ENCODE measurements at regions not wholly inside any gene's neighbourhood (a gene's known extent, or its start where the extent isn't known, plus 50 kb on each side); places are given as distances from the start of the nearest gene placed in this dataset.
"Not testable (repeated sequence)": the region's sequence is repeated elsewhere in the genome, so short reads cannot be mapped to it uniquely, and the experiment has no call there.

DNA sequence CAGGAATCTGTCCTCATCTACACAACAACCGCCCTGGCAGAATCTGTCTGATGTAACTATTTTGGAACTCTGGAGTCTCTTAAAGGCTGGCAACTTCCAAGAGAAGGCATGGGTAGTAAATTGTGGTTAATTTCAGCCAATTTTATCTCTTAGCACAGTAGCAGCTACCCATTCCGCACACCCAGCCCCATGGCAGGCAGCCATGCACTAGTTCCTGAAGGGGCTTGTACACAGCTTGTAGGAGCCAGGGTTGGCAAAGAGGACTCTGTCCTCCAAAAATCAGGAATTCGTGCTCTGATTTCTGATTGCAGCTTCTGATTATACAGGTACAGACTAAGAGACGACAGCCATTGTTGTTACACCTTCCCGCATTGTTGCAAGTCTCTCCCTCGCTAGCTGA, 155.9 kb downstream of the RNF144B start:
- no peak overlapping the region for H3K9ac ChIP-seq (ENCODE audit: low read length)
- no peaks in the 10 kb centered on the region for H3F3A ChIP-seq (ENCODE audit: insufficient read depth, low read length)
- 0 out of 2 replicates have a peak, but pooled peaks cover 3% of the 10 kb centered on the region for H3K9me3 ChIP-seq (ENCODE audit: low read length)
- no peaks in the 10 kb centered on the region for H3K79me2 ChIP-seq (ENCODE audit: insufficient read depth, low read length)
- no peaks in the 10 kb centered on the region for H3K36me3 ChIP-seq (ENCODE audit: insufficient read depth, low read length)
- no peak overlapping the region for H2AFZ ChIP-seq (ENCODE audit: low read length)
- no peak for TF ChIP-seq EZH2 (IDR thresholded peaks at IDR 0.05; ENCODE audit: borderline replicate concordance, low read length)
- TF ChIP-seq, protein P1, sequence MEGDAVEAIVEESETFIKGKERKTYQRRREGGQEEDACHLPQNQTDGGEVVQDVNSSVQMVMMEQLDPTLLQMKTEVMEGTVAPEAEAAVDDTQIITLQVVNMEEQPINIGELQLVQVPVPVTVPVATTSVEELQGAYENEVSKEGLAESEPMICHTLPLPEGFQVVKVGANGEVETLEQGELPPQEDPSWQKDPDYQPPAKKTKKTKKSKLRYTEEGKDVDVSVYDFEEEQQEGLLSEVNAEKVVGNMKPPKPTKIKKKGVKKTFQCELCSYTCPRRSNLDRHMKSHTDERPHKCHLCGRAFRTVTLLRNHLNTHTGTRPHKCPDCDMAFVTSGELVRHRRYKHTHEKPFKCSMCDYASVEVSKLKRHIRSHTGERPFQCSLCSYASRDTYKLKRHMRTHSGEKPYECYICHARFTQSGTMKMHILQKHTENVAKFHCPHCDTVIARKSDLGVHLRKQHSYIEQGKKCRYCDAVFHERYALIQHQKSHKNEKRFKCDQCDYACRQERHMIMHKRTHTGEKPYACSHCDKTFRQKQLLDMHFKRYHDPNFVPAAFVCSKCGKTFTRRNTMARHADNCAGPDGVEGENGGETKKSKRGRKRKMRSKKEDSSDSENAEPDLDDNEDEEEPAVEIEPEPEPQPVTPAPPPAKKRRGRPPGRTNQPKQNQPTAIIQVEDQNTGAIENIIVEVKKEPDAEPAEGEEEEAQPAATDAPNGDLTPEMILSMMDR (IDR thresholded peaks at IDR 0.05; ENCODE audit: low read length): no peak
- H4K20me1 ChIP-seq (ENCODE audit: insufficient read depth, low read length): no peaks in the 10 kb centered on the region
- H3K27ac ChIP-seq (ENCODE audit: low read depth, low read length, poor library complexity, severe bottlenecking): no peak overlapping the region
- H3K9me2 ChIP-seq (ENCODE audit: low read depth, low read length): no peaks in the 10 kb centered on the region
- no peaks in the 10 kb centered on the region for H3K27me3 ChIP-seq (ENCODE audit: insufficient read depth, low read length)
- no peaks in the 10 kb centered on the region for H3K4me1 ChIP-seq (ENCODE audit: insufficient read depth, low read length, severe bottlenecking)
- H3K4me3 ChIP-seq (ENCODE audit: low read depth, low read length, poor library complexity, severe bottlenecking): no peak overlapping the region
- no peak overlapping the region for H3K4me2 ChIP-seq (ENCODE audit: low read length)

DNA sequence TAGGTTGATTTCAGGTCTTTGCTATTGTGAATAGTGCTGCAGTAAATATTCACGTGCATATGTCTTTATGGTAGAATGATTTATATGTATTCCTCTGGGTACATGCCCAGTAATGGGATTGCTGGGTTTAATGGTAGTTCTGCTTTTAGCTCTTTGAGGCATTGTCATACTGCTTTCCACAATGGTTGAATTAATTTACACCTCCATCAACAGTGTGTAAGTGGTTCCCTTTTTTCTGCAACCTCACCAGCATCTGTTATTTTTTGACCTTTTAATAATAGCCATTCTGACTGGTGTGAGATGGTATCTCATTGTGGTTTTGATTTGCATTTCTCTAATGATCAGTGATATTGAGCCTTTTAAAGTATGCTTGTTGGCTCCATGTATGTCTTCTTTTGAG, 158.0 kb downstream of the RNF144B start:
- not testable (repeated sequence) for H4K20me1 ChIP-seq (ENCODE audit: insufficient read depth, low read length); H2AFZ ChIP-seq (ENCODE audit: low read length); H3K4me1 ChIP-seq (ENCODE audit: insufficient read depth, low read length, severe bottlenecking); H3K9ac ChIP-seq (ENCODE audit: low read length); H3K27ac ChIP-seq (ENCODE audit: low read depth, low read length, poor library complexity, severe bottlenecking); H3K79me2 ChIP-seq (ENCODE audit: insufficient read depth, low read length); H3K36me3 ChIP-seq (ENCODE audit: insufficient read depth, low read length); H3K4me3 ChIP-seq (ENCODE audit: low read depth, low read length, poor library complexity, severe bottlenecking); H3K9me3 ChIP-seq (ENCODE audit: low read length); H3K27me3 ChIP-seq (ENCODE audit: insufficient read depth, low read length); H3K9me2 ChIP-seq (ENCODE audit: low read depth, low read length); H3K4me2 ChIP-seq (ENCODE audit: low read length); H3F3A ChIP-seq (ENCODE audit: insufficient read depth, low read length)

DNA sequence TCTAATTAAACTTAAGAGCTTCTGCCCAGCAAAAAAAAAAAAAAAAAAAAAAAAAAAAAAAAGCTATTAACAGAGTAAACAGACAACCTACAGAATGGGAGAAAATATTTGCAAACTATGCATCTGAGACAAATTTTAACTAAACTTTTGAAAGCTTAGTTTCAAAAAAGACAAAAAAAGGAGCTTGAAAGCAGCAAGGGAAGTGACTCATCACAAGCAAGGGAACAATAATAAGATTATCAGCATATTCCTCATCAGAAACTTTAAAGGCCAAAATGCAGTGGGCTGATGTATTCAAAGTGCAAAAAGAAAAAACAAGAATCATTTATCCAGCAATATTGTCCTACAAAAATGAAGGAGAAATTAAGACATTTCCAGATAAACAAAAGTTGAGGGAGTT, 158.6 kb downstream of the RNF144B start:
- Histone ChIP-seq H3K9me3 (ENCODE audit: low read length) (0 out of 2 replicates have a peak, but pooled peaks cover 3% of the 10 kb centered on the region), H4K20me1 (ENCODE audit: insufficient read depth, low read length) (no peaks in the 10 kb centered on the region), H3F3A (ENCODE audit: insufficient read depth, low read length) (no peaks in the 10 kb centered on the region), H2AFZ (ENCODE audit: low read length) (no peak overlapping the region), H3K27me3 (ENCODE audit: insufficient read depth, low read length) (no peaks in the 10 kb centered on the region), H3K4me2 (ENCODE audit: low read length) (no peak overlapping the region), H3K27ac (ENCODE audit: low read depth, low read length, poor library complexity, severe bottlenecking) (no peak overlapping the region), H3K4me1 (ENCODE audit: insufficient read depth, low read length, severe bottlenecking) (no peaks in the 10 kb centered on the region), H3K4me3 (ENCODE audit: low read depth, low read length, poor library complexity, severe bottlenecking) (no peak overlapping the region), H3K9me2 (ENCODE audit: low read depth, low read length) (no peaks in the 10 kb centered on the region), H3K79me2 (ENCODE audit: insufficient read depth, low read length) (no peaks in the 10 kb centered on the region), H3K9ac (ENCODE audit: low read length) (no peak overlapping the region), H3K36me3 (ENCODE audit: insufficient read depth, low read length) (no peaks in the 10 kb centered on the region)
- TF ChIP-seq EZH2 (IDR thresholded peaks at IDR 0.05; ENCODE audit: borderline replicate concordance, low read length): no peak
- TF ChIP-seq, protein P1 (IDR thresholded peaks at IDR 0.05; ENCODE audit: low read length): no peak

DNA sequence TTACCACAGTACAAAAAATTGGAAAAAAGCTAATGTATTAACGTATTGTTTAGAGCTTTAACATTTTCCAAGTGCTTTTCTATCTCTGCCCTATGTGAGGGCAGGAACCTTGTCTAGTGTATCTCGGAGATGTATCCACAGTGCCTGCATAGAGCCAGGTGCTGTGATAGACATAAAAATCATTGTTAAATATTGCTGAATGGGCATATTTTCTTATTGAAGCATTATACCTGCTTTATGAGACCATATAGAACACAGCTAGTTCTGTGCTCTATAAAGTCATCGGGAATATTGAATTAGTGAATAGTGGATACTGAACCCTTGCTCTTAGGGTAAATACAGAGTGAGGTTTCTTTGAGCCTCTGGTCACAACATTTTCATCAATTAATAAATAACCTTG, 163.0 kb downstream of the RNF144B start:
- no peaks in the 10 kb centered on the region for H3K36me3 ChIP-seq (ENCODE audit: insufficient read depth, low read length)
- no peak overlapping the region for H3K4me2 ChIP-seq (ENCODE audit: low read length)
- 0 out of 2 replicates have a peak, but pooled peaks cover 3% of the 10 kb centered on the region for H3K9me3 ChIP-seq (ENCODE audit: low read length)
- H2AFZ ChIP-seq (ENCODE audit: low read length): no peak overlapping the region
- no peaks in the 10 kb centered on the region for H4K20me1 ChIP-seq (ENCODE audit: insufficient read depth, low read length)
- no peak overlapping the region for H3K4me3 ChIP-seq (ENCODE audit: low read depth, low read length, poor library complexity, severe bottlenecking)
- no peak for TF ChIP-seq EZH2 (IDR thresholded peaks at IDR 0.05; ENCODE audit: borderline replicate concordance, low read length)
- TF ChIP-seq, protein P1 (IDR thresholded peaks at IDR 0.05; ENCODE audit: low read length): no peak
- no peak overlapping the region for H3K9ac ChIP-seq (ENCODE audit: low read length)
- no peaks in the 10 kb centered on the region for H3K79me2 ChIP-seq (ENCODE audit: insufficient read depth, low read length)
- H3K27me3 ChIP-seq (ENCODE audit: insufficient read depth, low read length): no peaks in the 10 kb centered on the region
- H3K27ac ChIP-seq (ENCODE audit: low read depth, low read length, poor library complexity, severe bottlenecking): no peak overlapping the region
- H3K9me2 ChIP-seq (ENCODE audit: low read depth, low read length): no peaks in the 10 kb centered on the region
- no peaks in the 10 kb centered on the region for H3F3A ChIP-seq (ENCODE audit: insufficient read depth, low read length)
- H3K4me1 ChIP-seq (ENCODE audit: insufficient read depth, low read length, severe bottlenecking): no peaks in the 10 kb centered on the region

Measured in OCI-LY1 (cell line).